ENCODE measurements at regions not wholly inside any gene's neighbourhood (a gene's known extent, or its start where the extent isn't known, plus 50 kb on each side); places are given as distances from the start of the nearest gene placed in this dataset.

DNA sequence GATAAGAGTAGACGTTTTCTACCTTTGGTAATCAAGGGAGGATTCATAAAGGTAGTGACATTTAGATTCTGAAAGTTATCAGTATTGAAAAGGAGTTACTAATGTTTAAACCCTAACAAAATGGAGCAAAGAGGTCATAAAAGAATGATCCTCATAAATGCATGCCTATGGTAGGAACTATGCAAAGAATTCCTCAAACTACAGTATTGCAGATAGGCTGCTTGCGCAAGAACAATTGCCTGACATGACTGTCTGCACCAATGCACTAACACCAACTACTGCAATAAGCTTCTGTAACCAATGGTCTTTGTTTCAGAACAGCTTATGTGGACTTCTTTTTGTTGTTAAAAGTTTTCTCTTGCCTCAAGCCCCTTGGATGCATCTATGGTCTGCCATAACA, 597.3 kb upstream of the ADGRL4 start:
- Histone ChIP-seq H3K4me3 (no peak overlapping the region), H3K4me1 (no peaks in the 10 kb centered on the region), H3K36me3 (no peaks in the 10 kb centered on the region), H3K27me3 (no peaks in the 10 kb centered on the region), H3K27ac (no peak overlapping the region), H3K9me3 (no peaks in the 10 kb centered on the region)
- TF ChIP-seq, protein P1, sequence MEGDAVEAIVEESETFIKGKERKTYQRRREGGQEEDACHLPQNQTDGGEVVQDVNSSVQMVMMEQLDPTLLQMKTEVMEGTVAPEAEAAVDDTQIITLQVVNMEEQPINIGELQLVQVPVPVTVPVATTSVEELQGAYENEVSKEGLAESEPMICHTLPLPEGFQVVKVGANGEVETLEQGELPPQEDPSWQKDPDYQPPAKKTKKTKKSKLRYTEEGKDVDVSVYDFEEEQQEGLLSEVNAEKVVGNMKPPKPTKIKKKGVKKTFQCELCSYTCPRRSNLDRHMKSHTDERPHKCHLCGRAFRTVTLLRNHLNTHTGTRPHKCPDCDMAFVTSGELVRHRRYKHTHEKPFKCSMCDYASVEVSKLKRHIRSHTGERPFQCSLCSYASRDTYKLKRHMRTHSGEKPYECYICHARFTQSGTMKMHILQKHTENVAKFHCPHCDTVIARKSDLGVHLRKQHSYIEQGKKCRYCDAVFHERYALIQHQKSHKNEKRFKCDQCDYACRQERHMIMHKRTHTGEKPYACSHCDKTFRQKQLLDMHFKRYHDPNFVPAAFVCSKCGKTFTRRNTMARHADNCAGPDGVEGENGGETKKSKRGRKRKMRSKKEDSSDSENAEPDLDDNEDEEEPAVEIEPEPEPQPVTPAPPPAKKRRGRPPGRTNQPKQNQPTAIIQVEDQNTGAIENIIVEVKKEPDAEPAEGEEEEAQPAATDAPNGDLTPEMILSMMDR (IDR thresholded peaks at IDR 0.05): no peak
- TF ChIP-seq POLR2A (IDR thresholded peaks at IDR 0.05): no peak
- WGBS, 2 donors: 64 to 66% methylated on average over 2 of the region's 2 CpGs
- no peak for DNase-seq
- intact Hi-C loops (cut with DNase I): no loop called here

DNA sequence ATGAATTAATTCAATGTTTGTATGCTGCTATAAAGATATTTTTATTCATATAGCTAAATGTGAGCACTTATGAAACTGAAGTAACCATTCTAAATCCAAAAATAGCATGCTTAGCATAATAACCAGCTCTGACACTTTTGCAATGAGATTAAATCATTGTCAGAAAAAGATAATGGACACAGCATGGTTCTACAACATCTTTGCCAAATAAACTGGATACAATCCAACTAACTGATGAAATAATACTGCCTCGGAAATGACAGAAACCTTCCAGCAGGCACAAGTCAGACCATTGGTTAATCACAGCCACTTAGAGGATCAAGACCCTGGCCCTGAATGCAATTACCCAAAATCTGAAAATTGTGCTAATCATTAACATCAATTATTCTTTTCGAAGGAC, 592.7 kb upstream of the ADGRL4 start:
- Histone ChIP-seq H3K36me3 (no peaks in the 10 kb centered on the region), H3K27ac (no peak overlapping the region), H3K27me3 (no peaks in the 10 kb centered on the region), H3K9me3 (no peaks in the 10 kb centered on the region), H3K4me3 (no peak overlapping the region), H3K4me1 (no peaks in the 10 kb centered on the region)
- intact Hi-C loops (cut with DNase I): no loop called here
- TF ChIP-seq, protein P1 (IDR thresholded peaks at IDR 0.05): no peak
- TF ChIP-seq POLR2A (IDR thresholded peaks at IDR 0.05): no peak
- WGBS, 2 donors: 67 to 84% methylated on average over 2 of the region's 2 CpGs
- DNase-seq: no peak

DNA sequence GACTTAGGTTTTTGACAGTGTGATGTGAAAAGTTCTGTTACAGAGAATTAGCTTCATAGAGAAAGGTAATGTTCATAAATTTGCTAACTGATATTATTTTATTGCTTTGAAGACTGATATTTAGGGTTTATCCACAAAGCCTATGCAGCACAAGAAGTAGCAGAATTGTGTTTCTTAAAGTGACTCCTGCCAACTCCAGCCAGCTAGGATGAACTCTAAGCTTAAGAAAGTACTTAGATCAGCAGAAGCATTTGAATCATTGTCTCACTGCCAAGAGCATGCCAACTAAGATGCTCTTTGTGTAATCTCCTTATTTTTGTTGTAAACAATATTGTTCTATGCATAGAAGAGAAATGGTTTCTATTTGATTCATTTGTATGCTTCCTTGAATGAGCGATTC, 589.4 kb upstream of the ADGRL4 start:
- H3K4me1 ChIP-seq: no peaks in the 10 kb centered on the region
- intact Hi-C loops (cut with DNase I): no loop called here
- no peaks in the 10 kb centered on the region for H3K9me3 ChIP-seq
- no peak overlapping the region for H3K27ac ChIP-seq
- WGBS, 2 donors: 90 to 96% methylated on average over 1 of the region's 1 CpG
- no peak for TF ChIP-seq POLR2A (IDR thresholded peaks at IDR 0.05)
- TF ChIP-seq, protein P1 (IDR thresholded peaks at IDR 0.05): no peak
- H3K27me3 ChIP-seq: no peaks in the 10 kb centered on the region
- H3K4me3 ChIP-seq: no peak overlapping the region
- DNase-seq: no peak
- no peaks in the 10 kb centered on the region for H3K36me3 ChIP-seq

DNA sequence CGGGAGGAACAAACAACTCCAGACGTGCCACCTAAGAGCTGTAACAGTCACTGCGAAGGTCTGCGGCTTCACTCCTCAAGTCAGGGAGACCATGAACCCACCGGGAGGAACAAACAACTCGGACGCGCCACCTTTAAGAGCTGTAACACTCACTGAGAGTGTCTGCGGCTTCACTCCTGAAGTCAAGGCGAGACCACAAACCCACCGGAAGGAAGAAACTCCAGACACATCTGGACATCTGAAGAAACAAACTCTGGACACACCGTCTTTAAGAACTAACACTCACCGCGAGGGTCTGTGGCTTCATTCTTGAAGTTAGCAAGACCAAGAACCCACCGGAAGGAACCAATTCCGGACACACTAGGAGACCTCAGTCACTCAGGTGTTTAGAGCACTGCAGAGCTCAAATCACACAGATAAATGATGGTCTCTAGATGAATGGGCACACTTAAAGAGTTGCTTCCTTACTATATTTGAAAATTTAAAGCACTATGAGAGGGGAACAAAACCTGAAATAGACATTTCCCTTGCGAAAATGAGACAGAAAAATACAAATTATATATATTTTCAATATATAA, 587.7 kb upstream of the ADGRL4 start:
- intact Hi-C loops (cut with DNase I): no loop called here
- H3K27ac ChIP-seq: no peak overlapping the region
- WGBS, 2 donors: 80 to 83% methylated on average over 7 to 17 of the region's 17 CpGs
- H3K4me1 ChIP-seq: no peaks in the 10 kb centered on the region
- no peaks in the 10 kb centered on the region for H3K27me3 ChIP-seq
- DNase-seq: no peak
- TF ChIP-seq POLR2A (IDR thresholded peaks at IDR 0.05): no peak
- TF ChIP-seq, protein P1 (IDR thresholded peaks at IDR 0.05): no peak
- H3K9me3 ChIP-seq: no peaks in the 10 kb centered on the region
- H3K36me3 ChIP-seq: no peaks in the 10 kb centered on the region
- no peak overlapping the region for H3K4me3 ChIP-seq

DNA sequence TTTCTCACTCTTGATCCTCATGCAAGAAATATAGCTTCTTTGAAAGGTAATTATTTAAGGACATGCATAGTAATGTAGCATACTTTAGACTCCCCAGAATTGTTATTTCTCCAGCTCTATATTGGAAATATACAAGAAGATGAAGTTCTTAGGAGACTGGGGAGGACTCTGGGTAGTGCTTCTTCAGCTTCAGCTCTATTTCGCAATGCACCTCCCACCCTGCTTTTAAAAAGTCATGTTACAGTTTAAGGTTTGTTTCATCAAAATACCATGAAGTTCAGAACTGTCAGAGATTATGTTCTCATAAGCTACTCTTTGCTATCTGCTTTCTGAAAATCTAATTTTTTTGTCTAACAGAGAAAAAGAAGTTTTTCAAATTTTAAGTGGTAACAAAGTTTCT, 586.2 kb upstream of the ADGRL4 start:
- TF ChIP-seq POLR2A (IDR thresholded peaks at IDR 0.05): no peak
- no peak for DNase-seq
- no peak overlapping the region for H3K4me3 ChIP-seq
- no peak overlapping the region for H3K27ac ChIP-seq
- no peaks in the 10 kb centered on the region for H3K27me3 ChIP-seq
- H3K36me3 ChIP-seq: no peaks in the 10 kb centered on the region
- no peaks in the 10 kb centered on the region for H3K4me1 ChIP-seq
- intact Hi-C loops (cut with DNase I): no loop called here
- 72 to 94% methylated on average over 1 of the region's 1 CpG for WGBS, 2 donors
- H3K9me3 ChIP-seq: no peaks in the 10 kb centered on the region

DNA sequence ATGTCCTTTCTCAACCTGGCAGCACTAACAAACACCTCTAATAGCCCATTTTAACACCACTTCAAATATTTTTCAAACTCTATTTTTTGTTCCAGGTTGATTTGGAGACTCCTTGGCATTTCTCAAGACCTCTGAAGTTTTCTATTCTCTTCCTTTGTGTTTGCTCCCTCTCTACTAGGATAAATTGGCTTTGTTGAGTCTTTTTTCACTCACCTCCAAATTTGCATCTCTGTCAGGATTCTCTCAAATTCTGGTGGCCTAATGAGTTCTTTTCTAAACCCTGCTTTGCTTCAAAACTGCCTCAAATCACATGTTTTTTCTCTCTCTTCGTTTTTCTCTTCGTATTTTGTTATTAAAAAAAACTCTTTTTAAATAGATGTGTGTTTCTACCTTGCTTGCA, 582.2 kb upstream of the ADGRL4 start:
- Histone ChIP-seq H3K4me3 (no peak overlapping the region), H3K36me3 (no peaks in the 10 kb centered on the region), H3K4me1 (no peaks in the 10 kb centered on the region), H3K27ac (no peak overlapping the region), H3K9me3 (no peaks in the 10 kb centered on the region), H3K27me3 (no peaks in the 10 kb centered on the region)
- intact Hi-C loops (cut with DNase I): no loop called here
- 41 to 47% methylated on average over 2 of the region's 2 CpGs for WGBS, 2 donors
- no peak for DNase-seq
- TF ChIP-seq POLR2A (IDR thresholded peaks at IDR 0.05): no peak
- TF ChIP-seq, protein P1 (IDR thresholded peaks at IDR 0.05): no peak
